GM12872 (cell line): ENCODE measurements at regions not wholly inside any gene's neighbourhood (a gene's known extent, or its start where the extent isn't known, plus 50 kb on each side); places are given as distances from the start of the nearest gene placed in this dataset.

Experiments
- CTCF ChIP-seq: IDR thresholded peaks from 3 replicates; pipeline ENCODE4 v1.5.1; 2011; ENCODE audit warnings: low read depth, mild to moderate bottlenecking, low read length, moderate library complexity; ENCODE audit not compliant: insufficient read depth

DNA sequence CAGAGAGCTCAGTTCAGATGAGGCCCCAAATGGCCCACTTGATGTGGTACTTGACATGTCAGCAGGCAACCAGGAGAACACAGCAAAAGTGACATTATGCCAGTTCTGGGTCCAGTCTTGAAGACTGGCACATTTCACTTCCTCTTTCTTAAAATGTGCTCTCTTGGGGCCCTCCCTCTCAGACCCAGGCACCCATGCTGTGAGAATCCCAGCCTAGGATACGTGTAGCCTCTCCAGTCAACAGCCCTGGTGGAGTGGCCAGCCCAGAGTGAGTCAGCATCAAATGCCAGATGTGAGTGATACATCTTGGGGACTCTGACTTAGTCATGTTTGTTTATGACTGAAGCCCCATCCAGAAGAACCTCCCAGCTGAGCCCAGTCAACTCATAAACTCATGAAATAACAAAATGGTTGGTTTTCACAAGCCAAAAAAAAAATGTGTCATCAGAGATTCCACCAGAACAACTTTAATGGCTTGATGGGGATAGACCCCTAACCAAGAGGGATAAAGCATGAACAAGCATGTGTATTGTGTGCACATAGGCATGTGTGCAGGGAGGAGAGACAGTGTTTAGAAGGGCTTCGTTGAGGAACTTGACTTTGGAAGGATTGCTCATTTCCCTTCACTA is 82.5 kb upstream of the TNRC6C start:
- TF ChIP-seq CTCF, result no peak

DNA sequence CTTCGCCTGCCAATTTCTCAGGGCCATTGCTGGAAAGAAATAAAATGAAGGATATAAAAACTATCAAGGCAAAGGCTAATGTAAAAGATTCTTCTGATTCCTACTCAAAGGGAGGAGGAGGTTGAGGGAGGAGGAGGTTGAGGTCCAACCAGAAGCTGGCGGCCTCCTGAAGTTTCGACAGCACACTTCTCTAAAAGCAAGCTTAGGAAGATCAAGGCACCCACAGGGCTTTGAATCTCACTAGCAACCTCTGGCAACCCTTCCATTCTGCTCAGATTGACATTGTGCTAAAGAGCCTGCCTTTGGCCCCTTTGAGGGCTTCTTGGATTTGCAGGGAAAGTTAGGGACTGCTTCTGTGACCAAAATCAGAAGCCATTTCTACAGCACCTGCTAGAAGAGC is 81.5 kb upstream of the TNRC6C start:
- no peak for TF ChIP-seq CTCF

- no peak for TF ChIP-seq CTCF
Measured at GRCh38 chr17:77877646-77878355, 80.7 kb upstream of the TNRC6C start.

- no peak for TF ChIP-seq CTCF
Measured at GRCh38 chr17:77879226-77879895, 79.1 kb upstream of the TNRC6C start.

DNA sequence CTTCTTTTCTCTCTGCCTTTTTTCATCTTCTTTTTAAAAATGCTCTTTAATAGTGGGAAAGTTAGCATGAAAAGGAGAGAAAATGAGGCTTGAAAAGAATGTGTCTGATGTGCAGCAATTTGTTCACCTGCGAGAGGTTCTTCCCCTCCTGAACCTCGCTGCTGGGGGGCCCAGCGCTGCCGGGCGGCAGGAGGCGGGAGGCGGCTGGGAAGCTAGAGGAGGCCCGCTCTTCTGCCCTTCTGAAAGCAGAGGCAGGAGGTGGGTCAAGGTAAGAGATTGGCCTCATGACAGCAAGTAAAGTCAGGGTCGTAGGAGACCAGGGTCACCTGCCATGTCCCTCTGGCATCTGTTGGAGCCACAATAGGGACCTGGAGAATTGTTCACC is 78.6 kb upstream of the TNRC6C start:
- no peak for TF ChIP-seq CTCF

DNA sequence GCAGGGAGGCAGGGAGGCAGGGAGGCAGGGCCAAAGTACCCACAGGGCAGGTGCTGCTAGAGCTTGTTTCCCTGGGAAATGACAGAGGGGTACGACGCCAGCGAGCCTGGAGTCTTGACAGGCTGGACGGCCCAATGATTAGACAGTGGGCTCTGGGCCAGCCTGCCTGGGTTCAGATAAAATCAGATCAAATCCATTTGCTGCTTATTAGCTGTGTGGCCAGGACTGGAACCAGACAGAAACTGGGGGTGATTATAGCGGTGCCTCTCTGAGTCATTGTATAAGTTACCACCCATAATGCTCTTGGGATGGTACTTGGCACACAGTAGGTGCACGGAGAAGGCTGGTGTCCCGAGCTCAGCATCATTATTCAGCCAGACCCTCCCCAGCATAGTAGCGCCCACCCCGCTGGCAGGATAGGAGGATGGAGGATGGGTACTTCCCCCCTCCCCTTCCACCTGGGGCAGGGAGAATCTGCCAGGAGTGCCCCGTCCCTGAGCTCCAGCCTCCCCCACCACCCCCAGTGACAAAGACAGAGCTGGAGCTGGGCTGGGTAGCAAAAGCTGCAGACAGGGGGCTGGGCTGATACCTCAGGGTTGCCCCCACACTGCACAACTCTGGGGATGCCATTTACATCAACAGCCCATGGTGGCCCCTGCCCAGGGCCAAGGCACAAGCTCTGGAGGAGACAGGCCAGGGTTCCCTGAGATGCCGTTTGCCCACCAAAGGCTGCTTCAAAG is 77.6 kb upstream of the TNRC6C start:
- no peak for TF ChIP-seq CTCF

GRCh38 chr17:77881545-77881944 is 77.0 kb upstream of the TNRC6C start:
- no peak for TF ChIP-seq CTCF
